ENCODE measurements at regions not wholly inside any gene's neighbourhood (a gene's known extent, or its start where the extent isn't known, plus 50 kb on each side); places are given as distances from the start of the nearest gene placed in this dataset.

GRCh38 chr14:41285186-41285748, 321.4 kb upstream of the LRFN5 start:
- no peaks in the 10 kb centered on the region for H3K9me2 ChIP-seq (ENCODE audit: insufficient read depth, low read length)
- H3F3A ChIP-seq (ENCODE audit: insufficient read depth, low read length, poor library complexity, severe bottlenecking), result no peaks in the 10 kb centered on the region
- no peaks in the 10 kb centered on the region for H3K9me3 ChIP-seq (ENCODE audit: low read length)

GRCh38 chr14:41280745-41281144, 325.9 kb upstream of the LRFN5 start:
- TF ChIP-seq REST (IDR thresholded peaks at IDR 0.05; ENCODE audit: borderline replicate concordance), result no peak
- peak; percentile 42 for TF ChIP-seq CTCF (IDR thresholded peaks at IDR 0.05; ENCODE audit: poor library complexity, severe bottlenecking)
- peak; percentile 34 for TF ChIP-seq SMC3 (conservative IDR thresholded peaks at IDR 0.05; ENCODE audit: poor library complexity)
- TF ChIP-seq RAD21 (conservative IDR thresholded peaks at IDR 0.05), result peak; percentile 52

More at GRCh38 chr14:41285186-41285748, 321.4 kb upstream of the LRFN5 start:
- TF ChIP-seq EZH2 (IDR thresholded peaks at IDR 0.05; ENCODE audit: borderline replicate concordance, insufficient read depth, low read length, poor library complexity, severe bottlenecking), result no peak
- TF ChIP-seq SMC3 (conservative IDR thresholded peaks at IDR 0.05; ENCODE audit: poor library complexity), result no peak
- TF ChIP-seq POLR2AphosphoS5 (IDR thresholded peaks at IDR 0.05), result peak; percentile 9
- peak; percentile 84 for TF ChIP-seq REST (IDR thresholded peaks at IDR 0.05; ENCODE audit: borderline replicate concordance)
- peak; percentile 33 for TF ChIP-seq EP300 (conservative IDR thresholded peaks at IDR 0.05; ENCODE audit: poor library complexity, severe bottlenecking)
- TF ChIP-seq MXI1 (conservative IDR thresholded peaks at IDR 0.05; ENCODE audit: poor library complexity, severe bottlenecking), result no peak
- no peak overlapping the region for H3K4me2 ChIP-seq (ENCODE audit: low read length)
- H3K79me2 ChIP-seq (replicated peaks; ENCODE audit: insufficient read depth, low read length), result no peaks in the 10 kb centered on the region
- H3K4me3 ChIP-seq (ENCODE audit: low read length), result peak overlapping the region; percentile 5
- no peaks in the 10 kb centered on the region for H4K20me1 ChIP-seq (ENCODE audit: insufficient read depth)
- peak overlapping the region; percentile 30 for H3K27ac ChIP-seq (ENCODE audit: low read length)
- H3K27me3 ChIP-seq (ENCODE audit: insufficient read depth, low read depth, low read length), result no peaks in the 10 kb centered on the region
- no peak overlapping the region for H3K9ac ChIP-seq (ENCODE audit: low read length)
- H2AFZ ChIP-seq (ENCODE audit: low read depth, low read length), result no peak overlapping the region
- no peaks in the 10 kb centered on the region for H3K36me3 ChIP-seq (ENCODE audit: insufficient read depth, low read length)

More at GRCh38 chr14:41280745-41281144, 325.9 kb upstream of the LRFN5 start:
- Histone ChIP-seq H3K4me2 (ENCODE audit: low read length) (no peak overlapping the region), H3K4me3 (ENCODE audit: low read length) (no peak overlapping the region), H3K27ac (ENCODE audit: low read length) (no peak overlapping the region), H2AFZ (ENCODE audit: low read depth, low read length) (no peak overlapping the region), H3K79me2 (replicated peaks; ENCODE audit: insufficient read depth, low read length) (no peaks in the 10 kb centered on the region), H3K9me2 (ENCODE audit: insufficient read depth, low read length) (no peaks in the 10 kb centered on the region), H3K27me3 (ENCODE audit: insufficient read depth, low read depth, low read length) (no peaks in the 10 kb centered on the region), H4K20me1 (ENCODE audit: insufficient read depth) (no peaks in the 10 kb centered on the region), H3K9ac (ENCODE audit: low read length) (no peak overlapping the region), H3K9me3 (ENCODE audit: low read length) (no peaks in the 10 kb centered on the region), H3F3A (ENCODE audit: insufficient read depth, low read length, poor library complexity, severe bottlenecking) (no peaks in the 10 kb centered on the region), H3K36me3 (ENCODE audit: insufficient read depth, low read length) (no peaks in the 10 kb centered on the region)

Data from neural cell (in vitro differentiated cells).